ENCODE measurements at regions not wholly inside any gene's neighbourhood (a gene's known extent, or its start where the extent isn't known, plus 50 kb on each side); places are given as distances from the start of the nearest gene placed in this dataset.

GRCh38 chr1:208772891-208773290 is 528.7 kb upstream of the PLXNA2 start:
- Histone ChIP-seq H3K27ac (ENCODE audit: low read depth in 1 of 2, low read length in 2 of 2) (no peak overlapping the region), H3K4me1 (ENCODE audit: control insufficient read depth in 1 of 2, insufficient read depth in 2 of 2, low read length in 2 of 2) (no peaks in the 10 kb centered on the region), H3K9me3 (ENCODE audit: control insufficient read depth, low read length) (no peaks in the 10 kb centered on the region), H3K27me3 (ENCODE audit: control insufficient read depth in 1 of 2, insufficient read depth in 2 of 2, low read length in 1 of 2) (no peaks in the 10 kb centered on the region), H3K4me3 (ENCODE audit: low read length in 2 of 2) (no peak overlapping the region), H3K36me3 (ENCODE audit: control insufficient read depth in 1 of 2, insufficient read depth in 2 of 2, low read length in 1 of 2) (no peaks in the 10 kb centered on the region)
- ATAC-seq (ENCODE audit: low FRiP score) (no peak), DNase-seq (no peak)
- WGBS, 2 donors, result 81 to 89% methylated on average over 4 of the region's 4 CpGs
- intact Hi-C loops (cut with DNase I), result no loop called here

DNA sequence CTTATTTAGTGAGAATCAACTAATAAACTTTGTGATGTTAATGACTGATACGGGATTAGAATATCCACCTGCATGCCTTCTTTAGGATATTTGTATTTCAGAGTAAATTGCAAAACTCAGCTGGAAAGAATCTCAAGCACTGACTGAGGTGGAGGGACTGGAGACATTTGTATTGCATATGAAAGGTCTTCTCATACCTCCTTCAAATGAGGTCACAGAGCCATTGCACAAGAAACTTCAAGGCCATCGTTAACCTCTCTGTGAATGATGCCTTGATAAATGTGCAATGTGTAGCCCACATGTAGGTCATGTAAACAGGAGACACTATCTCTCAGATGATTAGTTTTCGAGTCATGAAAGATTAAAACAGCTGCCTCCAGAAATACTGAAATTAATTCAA is 531.7 kb upstream of the PLXNA2 start:
- Histone ChIP-seq H3K4me1 (ENCODE audit: control insufficient read depth in 1 of 2, insufficient read depth in 2 of 2, low read length in 2 of 2) (no peaks in the 10 kb centered on the region), H3K9me3 (ENCODE audit: control insufficient read depth, low read length) (no peaks in the 10 kb centered on the region), H3K27me3 (ENCODE audit: control insufficient read depth in 1 of 2, insufficient read depth in 2 of 2, low read length in 1 of 2) (no peaks in the 10 kb centered on the region), H3K36me3 (ENCODE audit: control insufficient read depth in 1 of 2, insufficient read depth in 2 of 2, low read length in 1 of 2) (no peaks in the 10 kb centered on the region), H3K27ac (ENCODE audit: low read depth in 1 of 2, low read length in 2 of 2) (no peak overlapping the region), H3K4me3 (ENCODE audit: low read length in 2 of 2) (no peak overlapping the region)
- intact Hi-C loops (cut with DNase I), result no loop called here
- DNase-seq (no peak), ATAC-seq (ENCODE audit: low FRiP score) (no peak)
- 92 to 97% methylated on average over 3 of the region's 3 CpGs for WGBS, 2 donors

GRCh38 chr1:208778417-208778816 is 534.2 kb upstream of the PLXNA2 start:
- H3K27me3 ChIP-seq (ENCODE audit: control insufficient read depth in 1 of 2, insufficient read depth in 2 of 2, low read length in 1 of 2), result no peaks in the 10 kb centered on the region
- no peak overlapping the region for H3K27ac ChIP-seq (ENCODE audit: low read depth in 1 of 2, low read length in 2 of 2)
- WGBS, 2 donors, result 96 to 97% methylated on average over 6 of the region's 6 CpGs
- H3K4me1 ChIP-seq (ENCODE audit: control insufficient read depth in 1 of 2, insufficient read depth in 2 of 2, low read length in 2 of 2), result no peaks in the 10 kb centered on the region
- intact Hi-C loops (cut with DNase I), result no loop called here
- no peak overlapping the region for H3K4me3 ChIP-seq (ENCODE audit: low read length in 2 of 2)
- H3K9me3 ChIP-seq (ENCODE audit: control insufficient read depth, low read length), result no peaks in the 10 kb centered on the region
- no peak for ATAC-seq (ENCODE audit: low FRiP score)
- no peaks in the 10 kb centered on the region for H3K36me3 ChIP-seq (ENCODE audit: control insufficient read depth in 1 of 2, insufficient read depth in 2 of 2, low read length in 1 of 2)
- DNase-seq, result no peak

DNA sequence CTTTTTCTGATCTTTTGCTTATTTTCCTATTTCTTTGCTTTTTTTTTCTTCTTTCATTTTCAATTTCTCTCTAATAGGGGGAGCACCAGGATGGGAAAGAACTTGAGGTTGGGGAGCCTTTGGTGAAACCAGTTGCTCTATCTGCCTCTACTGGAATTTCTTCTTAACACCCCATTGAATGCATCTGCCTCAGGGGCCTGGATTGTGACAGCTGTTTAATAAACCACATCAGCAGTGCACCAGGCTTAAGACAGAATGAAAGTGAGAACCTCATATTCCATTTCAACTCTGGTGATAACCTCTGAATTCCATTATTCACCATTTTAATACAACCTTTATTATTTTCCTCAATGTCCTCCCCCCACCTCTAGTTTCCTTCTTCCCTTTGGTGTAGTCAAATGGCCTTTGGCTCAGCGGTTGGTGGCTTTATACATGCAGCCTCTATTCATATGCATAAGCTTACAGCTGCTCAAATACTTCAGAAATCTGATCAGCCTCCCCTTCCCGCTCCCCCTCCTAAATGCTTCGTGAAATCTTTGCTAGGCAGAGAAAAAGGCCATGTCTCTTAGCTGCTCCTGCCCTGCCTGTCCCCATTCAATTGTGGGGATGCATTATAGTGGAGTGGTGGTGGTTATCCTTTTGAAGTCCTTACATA is 537.3 kb upstream of the PLXNA2 start:
- ATAC-seq (ENCODE audit: low FRiP score), result no peak
- Histone ChIP-seq H3K27me3 (ENCODE audit: control insufficient read depth in 1 of 2, insufficient read depth in 2 of 2, low read length in 1 of 2) (no peaks in the 10 kb centered on the region), H3K9me3 (ENCODE audit: control insufficient read depth, low read length) (no peaks in the 10 kb centered on the region), H3K4me3 (ENCODE audit: low read length in 2 of 2) (no peak overlapping the region), H3K4me1 (ENCODE audit: control insufficient read depth in 1 of 2, insufficient read depth in 2 of 2, low read length in 2 of 2) (no peaks in the 10 kb centered on the region), H3K36me3 (ENCODE audit: control insufficient read depth in 1 of 2, insufficient read depth in 2 of 2, low read length in 1 of 2) (no peaks in the 10 kb centered on the region), H3K27ac (ENCODE audit: low read depth in 1 of 2, low read length in 2 of 2) (no peak overlapping the region)
- DNase-seq, result no peak
- intact Hi-C loops (cut with DNase I), result no loop called here
- WGBS, 2 donors, result 63 to 92% methylated on average over 3 of the region's 3 CpGs

DNA sequence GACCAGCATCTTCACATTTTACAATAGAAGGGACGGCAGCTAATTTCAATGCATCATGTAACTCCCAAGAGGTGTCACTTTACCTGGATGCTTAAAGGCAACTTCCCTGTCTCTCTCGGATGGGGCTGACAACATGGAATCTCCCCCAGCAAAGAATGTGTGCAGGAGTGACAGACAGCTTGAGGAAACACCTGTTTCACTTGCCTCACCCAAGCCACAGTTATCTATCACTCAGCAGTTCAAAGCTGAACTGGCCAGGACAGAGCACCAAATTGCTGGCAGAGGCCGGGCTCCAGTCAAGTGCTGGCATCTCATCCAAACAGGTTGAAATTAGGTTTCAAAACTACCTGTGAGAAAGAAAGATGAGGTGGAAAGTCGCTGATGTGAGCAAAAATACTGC is 538.0 kb upstream of the PLXNA2 start:
- no peak for DNase-seq
- Histone ChIP-seq H3K27me3 (ENCODE audit: control insufficient read depth in 1 of 2, insufficient read depth in 2 of 2, low read length in 1 of 2) (no peaks in the 10 kb centered on the region), H3K36me3 (ENCODE audit: control insufficient read depth in 1 of 2, insufficient read depth in 2 of 2, low read length in 1 of 2) (no peaks in the 10 kb centered on the region), H3K27ac (ENCODE audit: low read depth in 1 of 2, low read length in 2 of 2) (no peak overlapping the region), H3K9me3 (ENCODE audit: control insufficient read depth, low read length) (peaks cover 2% of the 10 kb centered on the region), H3K4me1 (ENCODE audit: control insufficient read depth in 1 of 2, insufficient read depth in 2 of 2, low read length in 2 of 2) (no peaks in the 10 kb centered on the region), H3K4me3 (ENCODE audit: low read length in 2 of 2) (no peak overlapping the region)
- no peak for ATAC-seq (ENCODE audit: low FRiP score)
- intact Hi-C loops (cut with DNase I), result no loop called here
- WGBS, 2 donors, result 88 to 90% methylated on average over 4 of the region's 4 CpGs

GRCh38 chr1:208785629-208786028 is 541.4 kb upstream of the PLXNA2 start:
- ATAC-seq (ENCODE audit: low FRiP score) (no peak), DNase-seq (no peak)
- no peak overlapping the region for H3K27ac ChIP-seq (ENCODE audit: low read depth in 1 of 2, low read length in 2 of 2)
- no peaks in the 10 kb centered on the region for H3K27me3 ChIP-seq (ENCODE audit: control insufficient read depth in 1 of 2, insufficient read depth in 2 of 2, low read length in 1 of 2)
- no peak overlapping the region for H3K4me3 ChIP-seq (ENCODE audit: low read length in 2 of 2)
- intact Hi-C loops (cut with DNase I), result no loop called here
- H3K9me3 ChIP-seq (ENCODE audit: control insufficient read depth, low read length), result peaks cover 2% of the 10 kb centered on the region
- no peaks in the 10 kb centered on the region for H3K4me1 ChIP-seq (ENCODE audit: control insufficient read depth in 1 of 2, insufficient read depth in 2 of 2, low read length in 2 of 2)
- 7 to 15% methylated on average over 1 of the region's 1 CpG for WGBS, 2 donors
- H3K36me3 ChIP-seq (ENCODE audit: control insufficient read depth in 1 of 2, insufficient read depth in 2 of 2, low read length in 1 of 2), result no peaks in the 10 kb centered on the region

DNA sequence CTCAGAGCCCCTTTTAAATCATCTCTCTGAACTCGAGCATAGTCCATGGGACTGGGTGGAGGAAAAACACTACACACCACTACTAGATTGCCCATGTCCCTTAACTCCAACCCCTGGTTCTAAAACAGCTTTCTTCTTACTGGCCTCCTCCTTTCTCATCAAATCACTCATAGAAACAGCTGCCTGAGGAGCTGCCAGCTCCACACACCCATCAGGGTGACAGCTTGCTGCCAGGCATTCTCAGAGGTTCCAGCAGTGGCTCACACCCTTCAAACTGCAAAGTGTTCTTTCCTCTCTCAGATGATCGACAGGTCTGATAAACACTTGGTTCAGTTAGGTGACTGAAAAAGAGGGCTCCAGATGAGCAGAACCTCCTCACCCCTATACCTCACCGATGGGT is 543.0 kb upstream of the PLXNA2 start:
- 74 to 84% methylated on average over 3 of the region's 3 CpGs for WGBS, 2 donors
- ATAC-seq (ENCODE audit: low FRiP score), result no peak
- H3K4me3 ChIP-seq (ENCODE audit: low read length in 2 of 2), result no peak overlapping the region
- peaks cover 2% of the 10 kb centered on the region for H3K9me3 ChIP-seq (ENCODE audit: control insufficient read depth, low read length)
- no peaks in the 10 kb centered on the region for H3K4me1 ChIP-seq (ENCODE audit: control insufficient read depth in 1 of 2, insufficient read depth in 2 of 2, low read length in 2 of 2)
- H3K27me3 ChIP-seq (ENCODE audit: control insufficient read depth in 1 of 2, insufficient read depth in 2 of 2, low read length in 1 of 2), result no peaks in the 10 kb centered on the region
- H3K36me3 ChIP-seq (ENCODE audit: control insufficient read depth in 1 of 2, insufficient read depth in 2 of 2, low read length in 1 of 2), result no peaks in the 10 kb centered on the region
- intact Hi-C loops (cut with DNase I), result no loop called here
- DNase-seq, result no peak
- H3K27ac ChIP-seq (ENCODE audit: low read depth in 1 of 2, low read length in 2 of 2), result no peak overlapping the region

- intact Hi-C loops (cut with DNase I), result no loop called here
- Histone ChIP-seq H3K4me3 (ENCODE audit: low read length in 2 of 2) (no peak overlapping the region), H3K36me3 (ENCODE audit: control insufficient read depth in 1 of 2, insufficient read depth in 2 of 2, low read length in 1 of 2) (no peaks in the 10 kb centered on the region), H3K27me3 (ENCODE audit: control insufficient read depth in 1 of 2, insufficient read depth in 2 of 2, low read length in 1 of 2) (no peaks in the 10 kb centered on the region), H3K4me1 (ENCODE audit: control insufficient read depth in 1 of 2, insufficient read depth in 2 of 2, low read length in 2 of 2) (no peaks in the 10 kb centered on the region), H3K9me3 (ENCODE audit: control insufficient read depth, low read length) (peaks cover 2% of the 10 kb centered on the region), H3K27ac (ENCODE audit: low read depth in 1 of 2, low read length in 2 of 2) (no peak overlapping the region)
- DNase-seq (no peak), ATAC-seq (ENCODE audit: low FRiP score) (no peak)
- WGBS, 2 donors, result 88 to 93% methylated on average over 1 of the region's 1 CpG
Observed at GRCh38 chr1:208788013-208788540, 543.9 kb upstream of the PLXNA2 start.

DNA sequence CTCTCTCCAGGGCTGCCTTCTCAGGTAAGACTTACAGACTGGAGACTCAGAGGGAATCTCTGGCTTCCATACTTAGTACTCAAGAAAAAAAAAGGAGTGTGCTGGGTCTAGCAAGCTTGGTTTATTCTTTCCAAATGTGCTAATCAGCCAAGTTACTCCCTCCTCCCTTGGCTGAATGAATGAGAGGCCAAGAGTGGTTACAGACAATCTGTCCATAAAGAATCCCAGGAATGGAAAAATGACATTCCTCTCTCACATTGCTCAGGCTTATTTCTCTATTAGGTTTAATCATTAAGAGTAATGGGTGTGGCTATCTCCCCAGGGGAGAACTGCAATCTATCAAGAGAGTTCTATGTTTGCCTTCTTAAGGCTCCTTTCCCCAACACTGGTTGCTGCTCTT is 547.3 kb upstream of the PLXNA2 start:
- ATAC-seq (ENCODE audit: low FRiP score) (no peak), DNase-seq (no peak)
- Histone ChIP-seq H3K27ac (ENCODE audit: low read depth in 1 of 2, low read length in 2 of 2) (no peak overlapping the region), H3K36me3 (ENCODE audit: control insufficient read depth in 1 of 2, insufficient read depth in 2 of 2, low read length in 1 of 2) (no peaks in the 10 kb centered on the region), H3K27me3 (ENCODE audit: control insufficient read depth in 1 of 2, insufficient read depth in 2 of 2, low read length in 1 of 2) (no peaks in the 10 kb centered on the region), H3K9me3 (ENCODE audit: control insufficient read depth, low read length) (peaks cover 2% of the 10 kb centered on the region), H3K4me1 (ENCODE audit: control insufficient read depth in 1 of 2, insufficient read depth in 2 of 2, low read length in 2 of 2) (no peaks in the 10 kb centered on the region), H3K4me3 (ENCODE audit: low read length in 2 of 2) (no peak overlapping the region)
- intact Hi-C loops (cut with DNase I), result no loop called here
